OCI-LY7 (cell line): ENCODE measurements at regions not wholly inside any gene's neighbourhood (a gene's known extent, or its start where the extent isn't known, plus 50 kb on each side); places are given as distances from the start of the nearest gene placed in this dataset.
A peak's percentile ranks its signal among the peaks of the same experiment; 100 is the strongest.

Source experiments
- BruUV-seq: library from RNA; stranded (reverse); fragments of 400-500 nt; replicated peaks from 2 replicates; lab custom pipeline; 2021; lab: Mats Ljungman, UMichigan
- CTCF ChIA-PET: fragments of 300-600 bp; sonication (Branson Sonifier 250); formaldehyde crosslinking; loops from one replicate; lab custom pipeline; 2022; ENCODE audit warnings: antibody characterized with exemption; ENCODE audit not compliant: unreplicated experiment; lab: Charles Lee
- POLR2A ChIA-PET: fragments of 300-600 bp; sonication (Branson Sonifier 250); formaldehyde crosslinking; loops from one replicate; lab custom pipeline; 2022; ENCODE audit warnings: antibody characterized with exemption; lab: Charles Lee
- DNase-seq: peaks from one replicate; pipeline ENCODE4 v3.0.0-alpha.2; 2015; ENCODE audit warnings: low spot score
- H2AFZ ChIP-seq: fragments of 200-600 bp; sonication (generic), shearing (Covaris generic); 2 replicates; pipeline ENCODE4 v1.6.1; 2014; ENCODE audit warnings: mild to moderate bottlenecking, antibody characterized with exemption, low read length, moderate library complexity
- H3K27ac ChIP-seq: fragments of 200-600 bp; sonication (generic); 2 replicates; pipeline ENCODE4 v1.5.1; 2014; ENCODE audit warnings: mixed run types, low read depth, mild to moderate bottlenecking, moderate library complexity, low read length, inconsistent platforms; ENCODE audit not compliant: poor library complexity, severe bottlenecking
- H3K36me3 ChIP-seq: fragments of 200-600 bp; sonication (generic); 2 replicates; pipeline ENCODE4 v1.6.1; 2014; ENCODE audit warnings: mild to moderate bottlenecking, antibody characterized with exemption, low read length, moderate library complexity, mixed read lengths; ENCODE audit not compliant: insufficient read depth
- H3K4me1 ChIP-seq: fragments of 200-600 bp; sonication (generic); 2 replicates; pipeline ENCODE4 v1.5.1; 2014; ENCODE audit warnings: mild to moderate bottlenecking, low read length; ENCODE audit not compliant: insufficient read depth, poor library complexity, severe bottlenecking
- H3K4me2 ChIP-seq: fragments of 200-600 bp; sonication (generic); 2 replicates; pipeline ENCODE4 v1.6.1; 2014; ENCODE audit warnings: mild to moderate bottlenecking, low read length
- H3K4me3 ChIP-seq: fragments of 200-600 bp; sonication (generic); 2 replicates; pipeline ENCODE4 v1.5.1; 2014; ENCODE audit warnings: mild to moderate bottlenecking, low read depth, low read length; ENCODE audit not compliant: poor library complexity, severe bottlenecking
- H3K79me2 ChIP-seq: fragments of 200-600 bp; sonication (generic); 2 replicates; pipeline ENCODE4 v1.6.1; 2016; ENCODE audit warnings: low read depth, mild to moderate bottlenecking, low read length, moderate library complexity, mixed read lengths; ENCODE audit not compliant: insufficient read depth
- H3K9me2 ChIP-seq: fragments of 200-600 bp; sonication (generic); 2 replicates; pipeline ENCODE4 v1.6.1; 2016; ENCODE audit warnings: mild to moderate bottlenecking, low read length, mixed read lengths; ENCODE audit not compliant: insufficient read depth
- H3K9me3 ChIP-seq: fragments of 200-600 bp; sonication (generic); 2 replicates; pipeline ENCODE4 v1.6.1; 2014; ENCODE audit warnings: mild to moderate bottlenecking, mixed run types, low read length, mixed read lengths
- H4K20me1 ChIP-seq: fragments of 200-600 bp; sonication (generic); 2 replicates; pipeline ENCODE4 v1.6.1; 2014; ENCODE audit warnings: mild to moderate bottlenecking, antibody characterized with exemption, low read length, moderate library complexity, mixed read lengths; ENCODE audit not compliant: insufficient read depth
- CTCF ChIP-seq: fragments of 200-600 bp; sonication (generic); conservative IDR thresholded peaks from 2 replicates; pipeline ENCODE4 v1.5.1; 2014; ENCODE audit warnings: mild to moderate bottlenecking, antibody characterized with exemption, low read length, moderate library complexity, mixed read lengths
- EZH2phosphoT487 ChIP-seq: fragments of 200-600 bp; sonication (generic); IDR thresholded peaks from 2 replicates; pipeline ENCODE4 v1.6.1; 2018; ENCODE audit warnings: low read depth, borderline replicate concordance, mild to moderate bottlenecking, mixed run types, antibody characterized with exemption, low read length, moderate library complexity, mixed read lengths
- intact Hi-C: fragments of 100-400 bp; cut with micrococcal nuclease; formaldehyde crosslinking; loops from one replicate; pipeline ENCODE4 v1.10.0; 2022; ENCODE audit not compliant: unreplicated experiment

DNA sequence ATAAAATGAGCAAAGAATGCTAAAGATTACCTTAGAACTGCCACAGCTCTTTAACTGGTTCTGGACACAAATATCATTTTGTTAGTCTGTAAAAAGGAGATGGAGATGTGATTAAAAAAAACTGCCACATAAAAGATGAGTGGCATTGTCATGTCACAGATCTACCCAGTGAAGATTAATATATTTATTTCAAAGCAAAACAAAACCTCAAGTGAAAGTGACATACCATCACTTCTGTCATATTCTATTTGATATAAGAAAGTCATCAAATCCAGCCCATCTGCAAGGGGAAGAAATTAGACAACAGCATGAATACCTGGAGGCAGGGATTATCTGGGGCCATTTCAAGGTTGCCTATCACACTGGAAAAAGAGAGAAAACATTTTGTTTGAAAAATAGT, 417.6 kb upstream of the LRRTM4 start:
- Histone ChIP-seq H3K4me2 (no peak overlapping the region), H3K79me2 (no peaks in the 10 kb centered on the region), H3K4me3 (no peak overlapping the region), H3K4me1 (no peaks in the 10 kb centered on the region), H3K9me3 (no peaks in the 10 kb centered on the region), H3K27ac (no peak overlapping the region), H3K36me3 (no peaks in the 10 kb centered on the region), H2AFZ (no peak overlapping the region), H4K20me1 (no peaks in the 10 kb centered on the region), H3K9me2 (no peaks in the 10 kb centered on the region)
- no TSS peak for BruUV-seq
- intact Hi-C loops, result no loop called here
- DNase-seq, result no peak
- no peak for TF ChIP-seq EZH2phosphoT487
- ChIA-PET POLR2A (interaction anchor here (0.6 kb wide), 1 partner anchor 80 kb away, joined by 3 read pairs; no protein-coding TSS in a partner anchor), CTCF (no interaction called here)

DNA sequence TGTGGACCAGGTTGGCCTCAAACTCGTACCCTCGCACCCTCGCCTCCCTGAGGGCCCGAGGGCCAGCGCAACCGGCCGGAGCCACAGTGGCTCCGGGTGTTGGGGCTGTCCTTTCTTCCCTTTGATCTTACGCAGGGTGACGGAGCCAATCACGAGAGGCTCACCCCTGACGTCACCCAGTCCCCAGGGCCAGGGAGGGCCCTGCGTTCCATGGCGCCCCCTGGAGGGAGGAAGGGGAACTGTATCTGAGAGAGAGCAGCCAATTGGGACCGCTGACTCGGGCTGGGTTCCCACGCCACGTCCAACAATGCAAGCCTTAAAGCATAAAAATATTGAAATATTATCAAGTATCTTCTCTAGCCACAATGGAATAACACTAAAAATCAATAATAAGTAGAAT, 432.8 kb upstream of the LRRTM4 start:
- POLR2A ChIA-PET, result no interaction called here
- no peak for TF ChIP-seq EZH2phosphoT487
- TF ChIP-seq CTCF, result peak; percentile 71

DNA sequence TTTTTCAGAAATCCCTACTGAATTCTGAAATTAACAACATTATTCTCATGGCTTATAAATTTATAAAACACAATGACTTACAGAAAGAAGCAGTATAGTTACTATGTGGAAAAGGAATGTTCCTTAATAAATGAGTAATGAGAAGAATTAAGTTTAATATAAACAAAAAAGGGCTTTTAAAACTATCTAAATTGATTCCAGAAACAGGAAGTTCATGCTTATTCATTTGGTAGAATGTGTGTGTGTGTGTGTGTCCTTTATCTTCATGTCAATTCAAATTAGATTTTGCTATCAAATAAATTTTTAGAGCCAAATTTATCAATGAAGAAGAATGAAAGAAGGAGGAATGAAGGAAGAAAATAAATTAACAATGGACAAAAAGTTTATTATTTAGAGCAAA, 440.8 kb upstream of the LRRTM4 start:
- intact Hi-C loops, result no loop called here
- no peak overlapping the region for H3K27ac ChIP-seq
- H3K4me3 ChIP-seq, result no peak overlapping the region
- no peaks in the 10 kb centered on the region for H3K9me2 ChIP-seq
- no peaks in the 10 kb centered on the region for H3K79me2 ChIP-seq
- H3K4me2 ChIP-seq, result no peak overlapping the region
- no peak for TF ChIP-seq CTCF
- no peak for TF ChIP-seq EZH2phosphoT487
- no peaks in the 10 kb centered on the region for H4K20me1 ChIP-seq
- no TSS peak for BruUV-seq
- DNase-seq, result no peak
- POLR2A ChIA-PET, result interaction anchor here (1.2 kb wide), 1 partner anchor 311 kb away, joined by 4 read pairs; no protein-coding TSS in a partner anchor
- no peaks in the 10 kb centered on the region for H3K4me1 ChIP-seq
- H3K36me3 ChIP-seq, result no peaks in the 10 kb centered on the region
- CTCF ChIA-PET, result no interaction called here
- H3K9me3 ChIP-seq, result no peaks in the 10 kb centered on the region
- no peak overlapping the region for H2AFZ ChIP-seq

More for the DNA sequence above, 432.8 kb upstream of the LRRTM4 start:
- Histone ChIP-seq H2AFZ (no peak overlapping the region), H3K9me2 (no peaks in the 10 kb centered on the region), H3K4me3 (no peak overlapping the region), H3K4me2 (no peak overlapping the region), H3K36me3 (no peaks in the 10 kb centered on the region), H3K27ac (no peak overlapping the region), H3K79me2 (no peaks in the 10 kb centered on the region), H4K20me1 (no peaks in the 10 kb centered on the region), H3K4me1 (no peaks in the 10 kb centered on the region), H3K9me3 (no peaks in the 10 kb centered on the region)
- CTCF ChIA-PET, result no interaction called here
- no peak for DNase-seq
- no TSS peak for BruUV-seq
- intact Hi-C loops, result no loop called here
